ENCODE measurements at regions not wholly inside any gene's neighbourhood (a gene's known extent, or its start where the extent isn't known, plus 50 kb on each side); places are given as distances from the start of the nearest gene placed in this dataset.

DNA sequence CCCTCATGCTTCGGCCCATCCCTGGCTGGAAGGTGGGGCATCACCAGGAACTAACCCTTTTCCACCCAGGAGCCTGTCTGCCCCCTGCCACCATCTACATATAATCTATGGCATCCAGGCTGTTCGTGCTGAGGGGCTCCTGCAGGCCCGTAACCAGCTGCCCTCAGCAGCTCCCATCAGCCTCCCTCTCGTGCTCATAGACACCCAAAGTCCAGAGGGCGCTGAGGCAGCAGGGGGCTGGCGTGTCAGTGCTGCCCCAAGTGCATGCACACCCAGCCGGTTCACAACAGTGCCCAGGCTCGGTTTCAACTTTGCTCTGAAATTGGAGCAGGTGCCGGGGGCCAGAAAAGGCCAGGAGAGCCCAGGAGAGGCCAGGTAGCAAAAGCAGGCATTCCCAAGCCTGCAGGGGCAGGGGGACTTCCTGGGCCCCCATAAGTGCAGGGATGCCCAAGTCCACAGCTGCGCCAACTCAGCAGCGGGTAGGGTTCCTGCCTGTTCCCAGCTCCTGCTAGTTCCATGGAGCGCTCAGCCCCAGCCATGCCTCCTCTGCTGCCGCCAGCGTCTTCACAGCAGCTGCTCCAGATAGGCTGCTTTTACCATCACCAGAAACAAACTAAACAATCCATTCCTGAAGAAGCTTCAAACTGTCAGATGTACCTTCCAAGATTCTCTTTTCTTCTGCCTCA is 558.2 kb upstream of the GNPDA2 start:
- TF ChIP-seq, protein P1, sequence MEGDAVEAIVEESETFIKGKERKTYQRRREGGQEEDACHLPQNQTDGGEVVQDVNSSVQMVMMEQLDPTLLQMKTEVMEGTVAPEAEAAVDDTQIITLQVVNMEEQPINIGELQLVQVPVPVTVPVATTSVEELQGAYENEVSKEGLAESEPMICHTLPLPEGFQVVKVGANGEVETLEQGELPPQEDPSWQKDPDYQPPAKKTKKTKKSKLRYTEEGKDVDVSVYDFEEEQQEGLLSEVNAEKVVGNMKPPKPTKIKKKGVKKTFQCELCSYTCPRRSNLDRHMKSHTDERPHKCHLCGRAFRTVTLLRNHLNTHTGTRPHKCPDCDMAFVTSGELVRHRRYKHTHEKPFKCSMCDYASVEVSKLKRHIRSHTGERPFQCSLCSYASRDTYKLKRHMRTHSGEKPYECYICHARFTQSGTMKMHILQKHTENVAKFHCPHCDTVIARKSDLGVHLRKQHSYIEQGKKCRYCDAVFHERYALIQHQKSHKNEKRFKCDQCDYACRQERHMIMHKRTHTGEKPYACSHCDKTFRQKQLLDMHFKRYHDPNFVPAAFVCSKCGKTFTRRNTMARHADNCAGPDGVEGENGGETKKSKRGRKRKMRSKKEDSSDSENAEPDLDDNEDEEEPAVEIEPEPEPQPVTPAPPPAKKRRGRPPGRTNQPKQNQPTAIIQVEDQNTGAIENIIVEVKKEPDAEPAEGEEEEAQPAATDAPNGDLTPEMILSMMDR (conservative IDR thresholded peaks at IDR 0.05 in 1 of 2, IDR thresholded peaks at IDR 0.05 in 1 of 2; ENCODE audit: low read depth in 1 of 2, low read length in 2 of 2) = no peak
- TF ChIP-seq EZH2 (IDR thresholded peaks at IDR 0.05; ENCODE audit: low read length, missing control alignments) = no peak

Measured in fibroblast of lung (primary cell).